CD4-positive, alpha-beta T cell treated with Interleukin-2 at 100 ng/mL for 4 hours (primary cell): ENCODE measurements at regions not wholly inside any gene's neighbourhood (a gene's known extent, or its start where the extent isn't known, plus 50 kb on each side); places are given as distances from the start of the nearest gene placed in this dataset.
"Not testable (repeated sequence)": the region's sequence is repeated elsewhere in the genome, so short reads cannot be mapped to it uniquely, and the experiment has no call there.

Experiments used
- DNase-seq: peaks from one replicate; pipeline ENCODE4 v3.0.0-alpha.2; 2020; ENCODE audit warnings: low spot score

DNA sequence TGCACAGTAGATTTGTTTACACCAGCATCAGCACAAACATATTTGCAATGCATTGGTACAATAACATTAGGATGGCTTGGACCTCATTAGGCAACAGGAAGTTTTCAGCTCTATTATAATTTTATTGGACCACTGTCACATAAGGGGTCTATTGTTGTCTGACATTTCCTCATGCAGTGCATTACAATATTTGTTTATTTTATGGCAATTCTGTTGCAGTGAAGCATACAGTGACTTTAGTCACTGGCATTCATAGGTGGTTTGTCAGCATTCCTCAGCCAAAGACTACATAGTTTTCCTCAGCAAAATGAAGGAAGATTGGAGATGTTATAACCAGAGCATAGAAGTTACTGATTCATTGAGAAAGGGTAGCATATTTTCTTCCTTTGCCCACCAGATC lies 1732.9 kb downstream of the PCDH9 start:
- no peak for DNase-seq

DNA sequence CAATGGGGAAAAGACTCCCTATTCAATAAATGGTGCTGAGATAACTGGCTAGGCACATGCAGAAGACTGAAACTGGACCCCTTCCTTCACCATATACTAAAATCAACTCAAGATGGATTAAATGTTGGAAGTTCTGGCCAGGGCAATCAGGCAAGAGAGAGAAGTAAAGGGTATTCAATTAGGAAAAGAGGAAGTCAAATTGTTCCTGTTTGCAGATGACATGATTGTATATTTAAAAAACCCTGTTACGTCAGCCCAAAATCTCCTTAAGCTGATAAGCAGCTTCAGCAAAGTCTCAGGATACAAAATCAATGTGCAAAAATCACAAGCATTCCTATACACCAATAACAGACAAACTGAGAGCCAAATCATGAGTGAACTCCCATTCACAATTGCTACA lies 1739.4 kb downstream of the PCDH9 start:
- DNase-seq, result not testable (repeated sequence)

DNA sequence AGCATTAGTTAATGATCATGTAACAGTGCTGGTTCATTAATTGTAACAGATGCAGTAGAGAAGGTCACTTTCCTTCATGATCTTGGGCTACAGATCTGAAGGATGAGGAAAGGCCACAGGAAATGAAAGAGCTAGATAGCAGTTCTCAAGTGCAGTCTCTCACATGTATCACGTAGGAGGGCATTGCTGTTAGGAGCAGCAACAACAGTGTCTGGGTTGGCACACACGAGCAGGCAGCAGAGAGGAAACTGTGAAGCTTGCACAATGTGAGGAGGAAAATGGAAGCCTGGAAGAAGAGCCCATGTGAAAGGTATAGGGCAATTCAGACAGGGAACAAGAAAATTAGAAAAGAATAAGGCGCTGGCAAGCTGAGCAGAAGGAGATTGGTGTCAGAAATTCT lies 1741.5 kb downstream of the PCDH9 start:
- no peak for DNase-seq

DNA sequence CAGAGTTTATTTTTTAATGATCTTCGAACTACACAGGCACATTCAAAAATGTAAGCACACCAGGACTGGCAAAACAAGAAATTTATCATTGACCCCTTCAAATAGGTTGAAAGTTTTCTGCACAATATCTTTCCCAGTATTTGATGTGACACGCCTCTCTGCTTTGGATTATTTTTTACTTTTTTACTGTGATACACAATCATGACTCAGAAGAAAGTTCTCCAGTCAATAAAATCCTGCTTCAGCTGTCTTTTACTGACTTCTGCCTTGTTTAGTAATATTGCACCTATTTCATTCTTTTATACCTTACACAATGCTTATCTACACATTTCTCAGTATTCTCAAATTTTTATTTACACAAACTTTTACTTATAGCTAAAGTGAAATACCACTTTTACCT lies 1750.4 kb downstream of the PCDH9 start:
- DNase-seq, result no peak

DNA sequence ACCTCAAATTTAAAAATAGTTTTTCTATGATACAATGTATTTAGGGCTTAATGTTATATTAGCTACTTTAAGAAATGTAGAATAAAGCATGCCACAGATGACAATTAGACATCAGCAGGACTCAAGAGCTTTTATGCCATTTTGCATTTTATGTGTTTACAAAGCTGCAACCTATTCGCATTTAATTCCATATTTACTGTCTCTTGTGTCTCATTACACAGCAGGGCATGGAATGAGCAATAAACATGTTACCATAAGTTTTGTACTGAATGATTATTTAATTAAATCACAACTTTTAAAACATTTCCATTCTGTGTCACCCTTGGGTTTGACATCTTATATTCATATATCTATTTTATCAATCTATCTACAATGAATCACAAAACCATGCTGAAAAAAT lies 1756.9 kb downstream of the PCDH9 start:
- DNase-seq, result no peak

DNA sequence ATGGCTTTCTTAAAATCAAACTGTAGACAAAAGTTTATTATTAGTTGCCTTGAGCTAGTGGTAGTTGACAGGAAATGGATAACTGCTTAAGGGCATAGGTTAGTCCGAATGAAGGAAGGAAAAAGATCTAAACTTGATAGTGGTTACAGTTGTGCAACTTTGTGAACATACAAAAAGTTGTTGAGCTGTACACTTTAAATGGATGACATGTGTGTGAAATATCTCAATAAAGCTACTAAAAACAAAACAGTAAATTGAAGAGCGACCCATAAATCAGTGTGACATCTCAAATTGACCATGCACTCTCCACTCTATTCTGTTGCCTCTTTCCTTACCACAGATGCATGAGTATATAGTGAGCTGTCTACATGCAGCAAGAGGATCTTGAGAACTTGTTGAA lies 1757.8 kb downstream of the PCDH9 start:
- no peak for DNase-seq

DNA sequence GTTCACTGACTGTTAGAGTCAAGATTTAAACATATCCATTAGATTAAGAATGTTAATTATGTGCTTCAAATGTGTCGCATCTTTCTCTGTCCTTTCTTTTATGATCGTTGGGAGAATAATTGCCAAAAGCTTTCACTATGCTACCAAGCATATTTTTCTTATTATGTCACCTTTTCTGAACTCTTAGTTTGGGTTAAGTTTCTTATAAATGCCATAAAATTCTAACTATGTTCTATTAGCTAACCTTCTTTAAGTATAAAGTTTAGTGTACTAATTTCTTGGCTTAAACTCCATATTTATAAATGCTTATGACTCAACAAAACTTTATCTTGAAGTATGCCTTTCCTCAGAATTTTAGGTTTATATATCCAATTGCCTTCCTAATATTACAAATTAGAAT lies 1759.4 kb downstream of the PCDH9 start:
- no peak for DNase-seq

DNA sequence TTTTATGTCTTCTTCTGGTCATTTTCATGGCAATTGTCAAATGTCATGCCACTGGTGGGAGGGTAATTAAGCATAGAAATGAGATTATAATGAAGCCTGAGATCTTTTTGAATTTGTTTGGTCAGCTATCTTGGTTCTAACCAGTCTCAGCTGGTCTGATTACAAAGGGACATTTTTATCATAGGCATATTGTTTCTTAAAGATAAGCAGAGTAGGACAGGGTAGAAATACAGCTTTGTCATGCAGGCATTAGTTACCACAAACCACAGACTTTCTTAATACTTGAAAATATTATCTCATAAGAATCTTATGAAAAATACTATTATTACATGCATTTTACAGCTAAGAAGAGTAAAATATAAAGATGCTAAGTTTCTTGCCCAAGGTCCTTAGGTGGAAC lies 1761.5 kb downstream of the PCDH9 start:
- DNase-seq, result no peak

DNA sequence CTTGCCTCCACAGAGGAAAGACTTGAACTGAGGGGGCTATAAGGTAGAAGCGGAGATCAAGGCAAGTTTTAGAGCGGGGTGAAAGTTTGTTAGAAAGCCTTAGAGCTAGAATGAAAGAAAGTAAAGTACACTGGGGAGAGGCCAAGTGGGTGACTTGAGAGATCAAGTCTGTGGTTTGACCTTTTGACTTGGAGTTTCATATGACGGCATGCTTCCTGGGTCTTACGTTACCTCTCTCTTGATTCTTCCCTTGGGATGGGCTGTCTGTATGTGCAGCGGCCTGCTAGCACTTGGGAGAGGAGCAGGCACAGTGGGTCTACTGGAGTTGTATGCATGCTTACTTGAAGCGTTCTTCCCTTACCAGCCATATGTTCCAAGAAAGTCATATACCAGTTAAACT lies 1768.5 kb downstream of the PCDH9 start:
- no peak for DNase-seq

DNA sequence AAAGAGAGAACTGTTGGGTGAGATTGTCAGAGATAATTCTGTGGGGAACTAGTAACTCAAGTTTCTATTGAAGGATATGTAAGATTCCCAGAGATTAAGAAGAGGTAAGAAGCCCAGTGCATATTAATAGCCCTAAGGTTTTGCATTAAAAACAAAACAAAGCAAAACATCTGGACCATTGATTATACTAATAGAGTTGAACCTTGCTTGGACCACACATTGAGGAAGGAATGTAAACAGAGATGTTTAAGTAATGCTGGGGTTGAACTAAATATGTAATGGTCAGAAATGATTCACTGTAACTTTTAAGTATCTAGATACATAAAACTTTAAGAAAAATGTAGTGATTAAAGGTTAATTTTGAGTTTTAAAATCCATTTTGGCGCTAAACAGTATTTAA lies 1770.0 kb downstream of the PCDH9 start:
- no peak for DNase-seq

DNA sequence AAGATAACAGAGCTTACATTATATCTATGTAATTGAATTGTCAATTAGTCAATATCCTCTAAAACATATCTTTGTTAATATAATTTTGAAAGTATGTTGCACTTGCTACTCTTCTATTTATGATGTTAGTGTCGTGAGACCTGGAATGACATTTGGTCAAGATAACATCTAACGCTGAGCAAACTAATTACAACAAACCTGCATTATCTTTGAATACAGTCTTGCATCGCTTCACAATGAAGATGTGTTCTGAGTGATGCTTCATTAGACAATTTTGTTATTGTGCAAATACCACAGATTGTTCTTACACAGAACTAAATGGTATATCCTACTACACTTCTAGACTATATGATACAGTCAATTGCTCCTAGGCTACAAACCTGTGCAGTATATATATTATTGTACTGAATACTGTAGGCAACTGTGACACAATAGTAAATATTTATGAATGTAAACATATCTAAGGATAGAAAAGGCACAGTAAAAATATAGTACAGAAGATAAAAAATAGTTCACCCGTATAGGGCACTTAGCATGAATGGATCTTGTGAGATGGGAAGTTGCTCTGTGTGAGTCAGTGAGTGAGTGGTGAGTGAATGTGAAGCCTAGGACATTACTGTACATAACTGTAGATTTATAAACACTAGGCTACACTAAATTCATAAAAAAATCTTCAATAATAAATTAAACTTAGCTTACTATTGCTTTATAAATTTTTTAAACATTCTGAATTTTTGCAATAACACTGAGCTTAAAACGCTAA lies 1773.8 kb downstream of the PCDH9 start:
- no peak for DNase-seq

DNA sequence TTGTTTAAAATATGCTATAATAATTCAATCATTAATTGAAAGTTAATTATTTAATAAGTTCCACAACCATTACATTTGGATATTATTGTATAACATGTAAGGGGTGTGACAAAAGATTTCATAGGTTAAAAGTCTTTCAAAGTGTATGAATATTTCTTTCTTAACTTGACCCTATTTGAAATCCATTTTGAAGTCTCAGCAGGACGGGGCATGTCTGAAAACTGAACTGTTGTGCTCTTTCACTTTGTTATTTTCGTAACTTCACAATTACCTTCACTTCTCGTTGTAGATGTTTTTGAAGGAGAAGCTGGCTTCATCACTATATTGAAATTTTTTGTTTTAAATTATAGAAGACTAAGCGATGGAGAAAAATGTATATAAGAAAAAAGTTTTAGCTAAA lies 1775.7 kb downstream of the PCDH9 start:
- no peak for DNase-seq

DNA sequence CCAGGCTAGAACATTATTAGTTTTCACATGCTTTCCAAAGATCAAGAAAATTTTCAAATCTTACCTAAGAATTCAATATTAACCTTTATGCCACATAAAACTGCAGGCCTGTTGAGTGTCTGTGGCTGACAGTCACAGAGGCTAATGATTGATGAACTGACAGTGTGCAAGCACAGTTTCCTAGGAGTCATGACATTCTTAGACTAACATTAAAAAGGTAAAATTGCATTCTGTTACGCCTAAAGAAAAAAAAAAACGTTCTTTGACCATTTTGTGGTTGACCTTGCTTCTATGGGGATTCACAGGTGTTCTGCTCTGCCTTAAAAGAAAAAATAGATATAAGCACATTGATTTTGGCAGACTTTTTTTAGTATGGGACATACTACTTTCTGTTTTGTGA lies 1776.2 kb downstream of the PCDH9 start:
- DNase-seq, result no peak

DNA sequence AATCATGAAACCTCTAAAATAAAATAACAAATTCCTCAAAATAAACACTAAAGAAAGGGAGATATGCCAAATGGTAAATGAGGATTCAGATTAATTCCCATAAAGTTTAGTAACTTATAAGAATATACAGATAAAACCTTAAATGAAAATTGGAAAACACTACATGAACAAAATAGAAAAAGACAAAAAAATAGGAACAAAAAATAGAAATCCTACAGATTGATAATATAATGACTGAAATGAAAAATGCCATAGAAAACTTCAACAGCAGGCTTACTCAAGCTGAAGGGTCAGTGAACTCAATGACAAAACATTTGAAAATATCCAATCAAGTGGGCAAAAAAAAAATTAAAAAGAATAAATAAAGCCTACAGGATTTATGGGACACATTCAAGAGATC lies 1784.8 kb downstream of the PCDH9 start:
- DNase-seq, result no peak

DNA sequence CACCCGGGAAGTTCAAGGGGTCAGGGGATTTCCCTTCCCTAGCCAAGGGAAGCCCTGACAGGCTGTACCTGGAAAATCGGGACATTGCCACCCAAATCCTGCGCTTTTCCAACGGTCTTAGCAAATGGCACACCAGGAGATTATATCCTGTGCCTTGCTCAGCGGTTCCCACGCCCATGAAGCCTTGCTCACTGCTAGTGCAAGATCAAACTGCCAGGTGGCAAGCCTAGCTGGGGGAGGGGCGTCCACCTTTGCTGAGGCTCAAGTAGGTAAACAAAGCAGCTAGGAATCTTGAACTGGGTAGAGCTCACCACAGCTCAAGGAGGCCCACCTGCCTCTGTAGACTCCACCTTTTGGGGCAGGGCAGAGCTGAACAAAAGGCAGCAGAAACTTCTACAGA lies 1794.5 kb downstream of the PCDH9 start:
- no peak for DNase-seq

DNA sequence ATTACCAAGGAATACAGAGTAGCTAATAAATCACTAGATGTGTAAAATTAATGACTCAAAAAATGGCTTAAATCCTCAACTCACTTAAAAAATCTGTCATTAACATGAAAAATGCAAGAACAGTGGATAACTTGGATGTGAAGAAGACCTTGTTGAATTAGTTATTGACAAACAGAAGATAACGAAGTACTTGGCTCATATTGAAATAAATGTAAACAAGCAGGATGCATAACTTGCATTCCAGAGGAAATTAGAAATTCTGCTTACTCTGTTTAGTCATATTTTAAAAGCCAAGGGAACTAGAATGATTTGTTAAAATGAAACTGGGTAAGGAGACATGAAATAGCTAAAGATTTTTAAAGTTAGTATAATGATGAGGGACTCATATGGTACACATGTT lies 1812.2 kb downstream of the PCDH9 start:
- DNase-seq, result no peak

DNA sequence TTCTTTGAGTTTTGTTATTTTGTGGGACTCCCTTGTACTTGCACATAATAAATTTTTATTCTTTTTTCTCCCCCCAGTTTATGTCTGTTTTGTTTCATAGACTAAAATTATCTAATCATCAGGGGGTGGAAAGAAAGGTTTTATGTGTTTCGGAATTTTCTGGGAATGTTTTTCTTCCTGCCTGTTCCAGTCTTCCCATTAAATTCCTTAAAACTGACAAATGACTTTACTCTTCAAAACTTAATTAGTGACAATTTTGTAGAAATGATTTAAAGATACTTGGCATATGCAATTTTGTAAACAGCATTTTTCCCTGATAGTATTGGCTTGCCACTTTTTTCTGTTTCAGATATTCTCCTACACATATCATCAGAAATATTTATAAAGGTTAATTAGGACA lies 1813.4 kb downstream of the PCDH9 start:
- no peak for DNase-seq

DNA sequence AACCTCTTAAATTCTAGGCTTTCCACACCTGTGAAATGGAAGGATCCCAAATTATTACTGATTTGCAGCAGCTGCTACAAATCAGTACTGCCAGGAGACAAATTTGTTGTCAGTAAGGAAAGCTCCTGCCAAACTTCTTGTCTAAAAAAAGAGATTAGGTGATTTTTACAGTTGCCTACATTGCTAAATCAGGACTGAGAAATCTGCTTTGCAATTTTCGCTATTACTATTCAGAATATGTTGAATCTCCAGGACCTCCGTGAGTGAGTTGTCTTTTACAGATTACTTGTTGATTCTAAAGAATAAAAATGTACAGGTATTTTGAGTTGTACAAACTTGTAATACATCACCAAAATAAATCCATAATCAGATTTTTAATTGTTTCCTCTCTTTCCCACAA lies 1815.9 kb downstream of the PCDH9 start:
- DNase-seq, result no peak

DNA sequence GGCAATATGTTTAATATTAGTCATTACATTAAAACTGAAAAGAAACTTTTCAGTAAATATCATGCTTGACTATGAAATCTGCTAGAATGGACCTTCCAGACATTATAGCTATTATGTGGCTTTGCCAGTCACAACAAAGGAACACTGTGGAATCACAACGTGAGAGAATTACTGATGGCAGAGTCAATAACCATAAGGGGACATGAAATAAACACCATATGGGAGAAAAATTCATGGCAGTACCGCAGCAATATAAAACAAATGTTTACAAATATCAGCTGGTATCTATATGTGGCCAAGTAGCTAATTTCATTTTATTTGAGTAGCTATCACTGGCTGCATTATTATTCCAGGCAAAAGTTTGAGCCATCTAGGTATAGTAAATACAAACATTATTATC lies 1818.6 kb downstream of the PCDH9 start:
- DNase-seq, result no peak

DNA sequence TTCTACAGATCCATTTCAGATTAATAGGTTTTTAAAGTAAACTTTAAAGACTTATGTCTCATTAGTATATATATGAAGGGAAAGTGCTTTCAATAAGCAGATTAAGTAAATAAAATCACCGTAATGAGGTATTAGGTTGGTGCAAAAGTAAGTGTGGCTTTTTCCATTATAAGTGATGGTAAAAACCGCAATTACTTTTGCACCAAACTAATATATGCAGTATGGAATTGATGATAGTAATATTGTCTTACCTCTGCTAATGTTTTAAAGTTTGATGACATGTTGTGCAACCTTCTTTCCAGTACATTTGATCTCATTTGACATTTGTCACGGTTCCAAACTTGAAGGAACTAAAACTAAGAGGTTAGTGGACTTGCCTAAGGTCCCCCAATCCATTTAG lies 1819.3 kb downstream of the PCDH9 start:
- no peak for DNase-seq

DNA sequence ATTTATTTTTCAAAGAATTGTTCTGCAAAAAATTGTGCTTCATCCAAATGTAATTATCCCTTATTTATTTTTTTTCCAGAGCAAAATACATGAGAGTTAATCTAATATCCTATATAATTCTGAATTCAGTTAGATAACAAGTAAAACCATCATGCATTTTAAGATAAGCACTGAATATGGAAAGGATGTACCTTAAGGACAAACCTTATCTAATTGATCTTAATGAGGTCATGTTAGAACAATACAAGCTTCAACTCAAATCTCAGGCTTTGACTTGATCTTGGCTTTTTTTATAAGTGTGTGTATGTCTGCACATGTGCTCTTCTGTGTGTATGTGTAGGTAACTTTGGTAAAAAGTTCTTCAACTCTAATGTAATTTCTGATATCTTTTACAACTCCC lies 1828.8 kb downstream of the PCDH9 start:
- no peak for DNase-seq

DNA sequence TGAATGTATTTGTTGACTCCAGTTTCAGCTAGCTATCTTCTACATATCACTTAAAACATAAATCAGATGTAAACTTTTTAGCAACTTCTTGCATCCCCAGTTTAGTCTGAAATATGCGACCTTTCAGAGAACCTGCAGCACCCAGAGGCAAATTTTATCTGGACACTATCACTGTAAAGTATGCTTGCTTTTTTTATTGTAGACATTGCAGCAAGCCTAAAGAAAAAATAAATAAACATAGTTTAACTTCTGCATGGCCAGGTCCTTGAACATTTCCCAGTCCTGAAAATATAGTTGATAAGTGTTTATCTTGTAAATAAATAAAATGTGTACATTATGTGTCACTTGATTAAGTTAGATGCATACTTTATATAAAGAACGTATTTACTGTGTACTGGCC lies 1829.4 kb downstream of the PCDH9 start:
- no peak for DNase-seq

DNA sequence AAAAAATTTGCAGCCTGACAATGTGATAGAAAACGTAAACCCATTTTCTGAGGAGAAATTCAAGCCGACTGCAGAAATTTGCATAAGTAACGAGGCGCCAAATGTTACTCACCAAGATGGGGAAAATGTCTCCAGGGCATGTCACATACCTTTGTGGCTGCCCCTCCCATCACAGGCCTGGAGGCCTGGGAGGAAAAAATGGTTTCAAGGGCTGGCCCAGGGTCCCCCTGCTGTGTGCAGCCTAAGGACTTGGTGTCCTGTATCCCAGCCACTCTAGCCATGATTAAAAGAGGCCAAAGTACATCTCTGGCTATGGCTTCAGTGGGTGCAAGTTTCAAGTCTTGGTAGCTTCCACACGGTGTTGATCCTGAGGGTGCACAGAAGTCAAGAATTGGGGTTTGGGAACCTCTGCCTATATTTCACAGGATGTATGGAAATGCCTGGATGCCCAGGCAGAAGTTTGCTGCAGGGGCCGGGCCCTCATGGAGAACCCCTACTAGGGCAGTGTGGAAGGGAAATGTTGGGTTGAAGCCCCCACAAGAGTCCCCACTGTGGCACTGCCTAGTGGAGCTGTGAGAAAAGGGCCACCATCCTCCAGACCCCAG lies 1842.3 kb downstream of the PCDH9 start:
- no peak for DNase-seq

DNA sequence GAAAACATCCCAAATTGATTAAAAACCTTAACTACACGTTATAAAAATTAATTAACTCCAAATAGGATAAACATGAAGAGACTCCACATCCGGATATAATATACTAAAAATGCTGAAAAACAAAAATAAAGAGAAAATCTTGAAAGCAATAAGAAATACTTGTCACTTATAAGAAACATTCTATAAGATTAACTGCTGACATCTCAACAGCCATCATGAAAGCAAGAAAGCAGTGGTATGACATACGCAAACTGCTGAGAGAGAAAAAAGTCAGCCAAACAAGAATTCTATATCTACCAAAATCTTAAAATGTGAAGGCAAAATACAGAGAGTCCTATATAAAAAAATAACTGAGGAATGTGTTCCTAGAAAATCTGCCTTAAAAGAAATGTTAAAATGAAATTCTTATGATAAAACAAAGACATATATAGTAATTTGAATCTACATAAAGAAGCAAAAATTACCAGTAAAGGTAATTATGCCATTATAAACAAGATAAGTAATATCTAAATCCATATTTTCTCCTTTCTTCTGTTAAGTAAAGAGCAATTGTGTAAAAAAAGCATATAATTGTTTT lies 1851.1 kb downstream of the PCDH9 start:
- DNase-seq, result no peak
